ENCODE measurements at regions not wholly inside any gene's neighbourhood (a gene's known extent, or its start where the extent isn't known, plus 50 kb on each side); places are given as distances from the start of the nearest gene placed in this dataset.

DNA sequence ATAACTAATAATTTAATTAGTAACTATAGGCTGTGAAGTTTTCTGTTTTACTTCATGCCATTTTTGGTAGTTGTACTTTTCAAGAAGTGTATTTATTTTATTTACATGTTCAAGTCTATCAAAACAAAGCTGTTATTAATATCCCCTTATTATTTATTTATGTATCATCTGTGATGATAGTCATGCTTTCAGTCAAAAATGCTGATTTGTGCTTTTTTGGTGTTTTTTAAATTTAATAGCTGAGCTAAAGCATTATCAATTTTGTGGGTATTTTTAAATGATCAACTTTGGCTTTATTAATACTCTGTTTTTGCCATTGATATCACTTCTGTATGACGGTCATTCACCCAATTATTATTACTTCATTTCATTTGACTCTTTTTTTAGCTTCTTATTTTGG is 1229.2 kb upstream of the CADM2 start:
- H3K36me3 ChIP-seq: no peaks in the 10 kb centered on the region
- H3K27ac ChIP-seq: no peak overlapping the region
- no peak overlapping the region for H3K4me3 ChIP-seq
- H3K27me3 ChIP-seq (replicated peaks): no peaks in the 10 kb centered on the region
- no peaks in the 10 kb centered on the region for H3K9me3 ChIP-seq (replicated peaks)
- no peaks in the 10 kb centered on the region for H3K4me1 ChIP-seq (replicated peaks)
- no peak for DNase-seq (ENCODE audit: low read depth in 1 of 2, low spot score in 2 of 2)

GRCh38 chr3:83734656-83735055 is 1224.1 kb upstream of the CADM2 start:
- H3K4me1 ChIP-seq (replicated peaks): no peaks in the 10 kb centered on the region
- H3K36me3 ChIP-seq: no peaks in the 10 kb centered on the region
- DNase-seq (ENCODE audit: low read depth in 1 of 2, low spot score in 2 of 2): no peak
- no peaks in the 10 kb centered on the region for H3K27me3 ChIP-seq (replicated peaks)
- H3K9me3 ChIP-seq (replicated peaks): no peaks in the 10 kb centered on the region
- H3K27ac ChIP-seq: no peak overlapping the region
- no peak overlapping the region for H3K4me3 ChIP-seq

- DNase-seq (ENCODE audit: low read depth in 1 of 2, low spot score in 2 of 2): no peak
- H3K27me3 ChIP-seq (replicated peaks): no peaks in the 10 kb centered on the region
- no peak overlapping the region for H3K4me3 ChIP-seq
- H3K9me3 ChIP-seq (replicated peaks): no peaks in the 10 kb centered on the region
- no peak overlapping the region for H3K27ac ChIP-seq
- H3K36me3 ChIP-seq: no peaks in the 10 kb centered on the region
- no peaks in the 10 kb centered on the region for H3K4me1 ChIP-seq (replicated peaks)
These were observed 1220.6 kb upstream of the CADM2 start for GRCh38 chr3:83738202-83738601.

DNA sequence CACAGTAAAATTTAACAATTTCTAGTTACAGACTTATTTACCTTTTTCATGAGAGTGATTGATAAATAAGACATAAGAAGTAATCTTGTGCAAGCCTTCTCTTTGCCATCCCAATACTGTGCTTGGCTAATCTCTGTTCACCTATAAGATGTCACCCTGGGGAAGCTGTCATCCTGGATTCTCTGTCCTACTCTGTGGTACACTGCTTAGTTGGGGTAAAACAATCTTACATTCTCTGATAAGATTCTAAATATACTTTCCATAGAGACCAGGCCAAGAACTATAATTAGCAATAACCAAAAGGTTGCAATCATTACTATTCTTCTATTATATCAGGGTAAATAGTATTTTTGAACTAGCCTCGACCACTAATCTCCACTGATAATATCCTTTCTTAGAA is 1218.3 kb upstream of the CADM2 start:
- Histone ChIP-seq H3K27me3 (replicated peaks) (no peaks in the 10 kb centered on the region), H3K27ac (no peak overlapping the region), H3K36me3 (no peaks in the 10 kb centered on the region), H3K4me1 (replicated peaks) (no peaks in the 10 kb centered on the region), H3K9me3 (replicated peaks) (no peaks in the 10 kb centered on the region), H3K4me3 (no peak overlapping the region)
- no peak for DNase-seq (ENCODE audit: low read depth in 1 of 2, low spot score in 2 of 2)

- Histone ChIP-seq H3K9me3 (replicated peaks) (no peaks in the 10 kb centered on the region; the same call in 1 of the 2 replicates), H3K27ac (no peak overlapping the region), H3K27me3 (replicated peaks) (no peaks in the 10 kb centered on the region), H3K4me1 (replicated peaks) (no peaks in the 10 kb centered on the region), H3K4me3 (no peak overlapping the region), H3K36me3 (no peaks in the 10 kb centered on the region)
- DNase-seq (ENCODE audit: low read depth in 1 of 2, low spot score in 2 of 2): no peak
These were observed 1192.8 kb upstream of the CADM2 start for GRCh38 chr3:83765956-83766355.

- DNase-seq (ENCODE audit: low read depth in 1 of 2, low spot score in 2 of 2): peak in 1 of 2 experiments; percentile 22
- Histone ChIP-seq H3K4me3 (no peak overlapping the region), H3K4me1 (replicated peaks) (no peaks in the 10 kb centered on the region), H3K27me3 (replicated peaks) (no peaks in the 10 kb centered on the region), H3K27ac (no peak overlapping the region), H3K9me3 (replicated peaks) (no peaks in the 10 kb centered on the region), H3K36me3 (no peaks in the 10 kb centered on the region)
These were observed 1188.8 kb upstream of the CADM2 start for GRCh38 chr3:83769791-83770663.

GRCh38 chr3:83770664-83771402 is 1188.0 kb upstream of the CADM2 start:
- Histone ChIP-seq H3K4me1 (replicated peaks) (no peaks in the 10 kb centered on the region), H3K36me3 (no peaks in the 10 kb centered on the region), H3K27ac (no peak overlapping the region), H3K27me3 (replicated peaks) (no peaks in the 10 kb centered on the region), H3K9me3 (replicated peaks) (no peaks in the 10 kb centered on the region), H3K4me3 (no peak overlapping the region)
- no peak for DNase-seq (ENCODE audit: low read depth in 1 of 2, low spot score in 2 of 2)

DNA sequence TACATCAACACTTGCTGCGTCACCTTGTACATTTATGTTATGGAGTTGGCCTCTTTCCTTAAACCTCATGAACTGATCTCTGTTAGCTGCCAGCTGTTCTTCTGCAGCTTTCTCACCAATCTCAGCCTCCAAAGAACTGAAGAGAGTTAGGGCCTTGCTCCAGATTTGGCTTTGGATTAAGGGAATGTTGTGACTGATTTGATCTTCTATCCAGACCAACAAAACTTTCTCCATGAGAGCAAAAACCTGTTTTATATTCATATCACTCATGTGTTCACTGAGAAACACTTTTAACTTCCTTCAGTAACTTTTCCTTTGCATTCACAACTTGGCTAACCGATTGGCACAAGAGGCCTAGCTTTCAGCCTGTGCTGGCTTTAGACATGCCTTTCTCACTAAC is 1156.0 kb upstream of the CADM2 start:
- H3K27ac ChIP-seq: no peak overlapping the region
- H3K27me3 ChIP-seq (replicated peaks): no peaks in the 10 kb centered on the region
- H3K9me3 ChIP-seq (replicated peaks): no peaks in the 10 kb centered on the region
- H3K4me1 ChIP-seq (replicated peaks): no peaks in the 10 kb centered on the region
- H3K36me3 ChIP-seq: no peaks in the 10 kb centered on the region
- DNase-seq (ENCODE audit: low read depth in 1 of 2, low spot score in 2 of 2): no peak
- no peak overlapping the region for H3K4me3 ChIP-seq

- no peaks in the 10 kb centered on the region for H3K4me1 ChIP-seq (replicated peaks)
- no peak overlapping the region for H3K27ac ChIP-seq
- no peaks in the 10 kb centered on the region for H3K27me3 ChIP-seq (replicated peaks)
- DNase-seq (ENCODE audit: low read depth in 1 of 2, low spot score in 2 of 2): no peak
- H3K36me3 ChIP-seq: no peaks in the 10 kb centered on the region
- no peaks in the 10 kb centered on the region for H3K9me3 ChIP-seq (replicated peaks)
- H3K4me3 ChIP-seq: no peak overlapping the region
These were observed 1151.3 kb upstream of the CADM2 start for GRCh38 chr3:83807511-83807910.

GRCh38 chr3:83813176-83813575 is 1145.6 kb upstream of the CADM2 start:
- H3K36me3 ChIP-seq: no peaks in the 10 kb centered on the region
- H3K27me3 ChIP-seq (replicated peaks): no peaks in the 10 kb centered on the region
- no peak overlapping the region for H3K27ac ChIP-seq
- no peak for DNase-seq (ENCODE audit: low read depth in 1 of 2, low spot score in 2 of 2)
- H3K9me3 ChIP-seq (replicated peaks): no peaks in the 10 kb centered on the region
- H3K4me1 ChIP-seq (replicated peaks): no peaks in the 10 kb centered on the region
- H3K4me3 ChIP-seq: no peak overlapping the region

GRCh38 chr3:83816653-83817052 is 1142.1 kb upstream of the CADM2 start:
- Histone ChIP-seq H3K9me3 (replicated peaks) (no peaks in the 10 kb centered on the region; the same call in 1 of the 2 replicates), H3K27ac (no peak overlapping the region), H3K4me3 (no peak overlapping the region), H3K27me3 (replicated peaks) (no peaks in the 10 kb centered on the region), H3K4me1 (replicated peaks) (no peaks in the 10 kb centered on the region), H3K36me3 (no peaks in the 10 kb centered on the region)
- no peak for DNase-seq (ENCODE audit: low read depth in 1 of 2, low spot score in 2 of 2)

GRCh38 chr3:83821506-83821905 is 1137.3 kb upstream of the CADM2 start:
- no peak overlapping the region for H3K4me3 ChIP-seq
- no peaks in the 10 kb centered on the region; the same call in 1 of the 2 replicates for H3K9me3 ChIP-seq (replicated peaks)
- H3K27me3 ChIP-seq (replicated peaks): no peaks in the 10 kb centered on the region
- no peak overlapping the region for H3K27ac ChIP-seq
- no peaks in the 10 kb centered on the region for H3K36me3 ChIP-seq
- no peaks in the 10 kb centered on the region for H3K4me1 ChIP-seq (replicated peaks)
- DNase-seq (ENCODE audit: low read depth in 1 of 2, low spot score in 2 of 2): no peak

GRCh38 chr3:83823095-83823494 is 1135.7 kb upstream of the CADM2 start:
- Histone ChIP-seq H3K4me3 (no peak overlapping the region), H3K27me3 (replicated peaks) (no peaks in the 10 kb centered on the region), H3K36me3 (no peaks in the 10 kb centered on the region), H3K4me1 (replicated peaks) (no peaks in the 10 kb centered on the region), H3K9me3 (replicated peaks) (no peaks in the 10 kb centered on the region; the same call in 1 of the 2 replicates), H3K27ac (no peak overlapping the region)
- no peak for DNase-seq (ENCODE audit: low read depth in 1 of 2, low spot score in 2 of 2)

GRCh38 chr3:83835040-83835439 is 1123.7 kb upstream of the CADM2 start:
- Histone ChIP-seq H3K4me1 (replicated peaks) (no peaks in the 10 kb centered on the region), H3K27ac (no peak overlapping the region), H3K27me3 (replicated peaks) (no peaks in the 10 kb centered on the region), H3K9me3 (replicated peaks) (no peaks in the 10 kb centered on the region), H3K4me3 (no peak overlapping the region), H3K36me3 (no peaks in the 10 kb centered on the region)
- no peak for DNase-seq (ENCODE audit: low read depth in 1 of 2, low spot score in 2 of 2)

Data from SJSA1 (cell line).